H9 (cell line): ENCODE measurements at regions not wholly inside any gene's neighbourhood (a gene's known extent, or its start where the extent isn't known, plus 50 kb on each side); places are given as distances from the start of the nearest gene placed in this dataset.

Experiments
- DNase-seq: peaks from one replicate; pipeline ENCODE4 v3.0.0-alpha.2; 2017
- H2AFZ ChIP-seq: one replicate; pipeline ENCODE4 v1.6.1; 2013; ENCODE audit warnings: mild to moderate bottlenecking, low read length, control low read depth, moderate library complexity
- H2AK5ac ChIP-seq: 2 replicates; pipeline ENCODE4 v1.6.1; 2013; ENCODE audit warnings: low read length, control low read depth, mixed read lengths; ENCODE audit not compliant: insufficient read length
- H2BK120ac ChIP-seq: one replicate; pipeline ENCODE4 v1.6.1; 2013; ENCODE audit warnings: low read depth, mild to moderate bottlenecking, low read length, control low read depth, inconsistent platforms; ENCODE audit not compliant: poor library complexity, severe bottlenecking
- H2BK12ac ChIP-seq: 2 replicates; pipeline ENCODE4 v1.6.1; 2013; ENCODE audit warnings: low read length, control low read depth, mixed read lengths, low read depth; ENCODE audit not compliant: insufficient read length
- H2BK15ac ChIP-seq: 2 replicates; pipeline ENCODE4 v1.6.1; 2013; ENCODE audit warnings: low read depth, low read length, control low read depth
- H2BK20ac ChIP-seq: one replicate; pipeline ENCODE4 v1.6.1; 2013; ENCODE audit warnings: low read depth, mild to moderate bottlenecking, low read length, control low read depth, inconsistent platforms; ENCODE audit not compliant: poor library complexity, severe bottlenecking
- H2BK5ac ChIP-seq: 2 replicates; pipeline ENCODE4 v1.6.1; 2013; ENCODE audit warnings: low read length, control low read depth, mixed read lengths; ENCODE audit not compliant: insufficient read length
- H3K14ac ChIP-seq: 2 replicates; pipeline ENCODE4 v1.6.1; 2013; ENCODE audit warnings: low read length, control low read depth; ENCODE audit not compliant: insufficient read depth
- H3K18ac ChIP-seq: 2 replicates; pipeline ENCODE4 v1.6.1; 2013; ENCODE audit warnings: low read depth, mild to moderate bottlenecking, mixed read lengths, low read length, control low read depth; ENCODE audit not compliant: insufficient read length
- H3K23ac ChIP-seq: 2 replicates; pipeline ENCODE4 v1.6.1; 2013; ENCODE audit warnings: low read length, control low read depth, mixed read lengths, low read depth; ENCODE audit not compliant: insufficient read length
- H3K23me2 ChIP-seq: 2 replicates; pipeline ENCODE4 v1.6.1; 2013; ENCODE audit warnings: low read depth, mild to moderate bottlenecking, mixed read lengths, low read length, control low read depth; ENCODE audit not compliant: insufficient read length, poor library complexity, severe bottlenecking
- H3K27ac ChIP-seq: 2 replicates; pipeline ENCODE4 v1.5.1; 2013; ENCODE audit warnings: low read length, control low read depth, mixed read lengths, low read depth; ENCODE audit not compliant: insufficient read length
- H3K27me3 ChIP-seq: 2 replicates; pipeline ENCODE4 v1.6.1; 2013; ENCODE audit warnings: low read length, control low read depth, inconsistent platforms; ENCODE audit not compliant: insufficient read depth
- H3K4ac ChIP-seq: 2 replicates; pipeline ENCODE4 v1.6.1; 2013; ENCODE audit warnings: low read depth, mild to moderate bottlenecking, control low read depth, inconsistent platforms, low read length, moderate library complexity
- H3K4me1 ChIP-seq: 2 replicates; pipeline ENCODE4 v1.6.1; 2013; ENCODE audit warnings: low read length, control low read depth, inconsistent platforms; ENCODE audit not compliant: insufficient read depth
- H3K4me2 ChIP-seq: 2 replicates; pipeline ENCODE4 v1.6.1; 2013; ENCODE audit warnings: low read length, control low read depth, mixed read lengths; ENCODE audit not compliant: insufficient read length, insufficient read depth
- H3K56ac ChIP-seq: 2 replicates; pipeline ENCODE4 v1.6.1; 2013; ENCODE audit warnings: low read depth, mild to moderate bottlenecking, mixed read lengths, low read length, control low read depth; ENCODE audit not compliant: insufficient read length
- H3K79me1 ChIP-seq: 2 replicates; pipeline ENCODE4 v1.6.1; 2013; ENCODE audit warnings: low read depth, mild to moderate bottlenecking, moderate library complexity, low read length, control low read depth, inconsistent platforms; ENCODE audit not compliant: insufficient read depth, poor library complexity, severe bottlenecking
- H3K79me2 ChIP-seq: 2 replicates; pipeline ENCODE4 v1.6.1; 2013; ENCODE audit warnings: low read length, control low read depth, inconsistent platforms; ENCODE audit not compliant: insufficient read depth
- H3K9ac ChIP-seq: 2 replicates; pipeline ENCODE4 v1.6.1; 2013; ENCODE audit warnings: low read length, control low read depth, mixed read lengths; ENCODE audit not compliant: insufficient read length; ENCODE audit errors: extremely low read depth
- H3K9me3 ChIP-seq: one replicate; pipeline ENCODE4 v1.6.1; 2013; ENCODE audit warnings: low read depth, low read length, inconsistent platforms; ENCODE audit not compliant: control insufficient read depth
- H3T11ph ChIP-seq: one replicate; pipeline ENCODE4 v1.6.1; 2013; ENCODE audit warnings: mild to moderate bottlenecking, low read length, control low read depth, inconsistent platforms
- H4K20me1 ChIP-seq: one replicate; pipeline ENCODE4 v1.6.1; 2013; ENCODE audit not compliant: control insufficient read depth, insufficient read length, insufficient read depth
- H4K5ac ChIP-seq: 2 replicates; pipeline ENCODE4 v1.6.1; 2013; ENCODE audit warnings: low read depth, mild to moderate bottlenecking, mixed read lengths, low read length, control low read depth; ENCODE audit not compliant: insufficient read length
- H4K8ac ChIP-seq: replicated peaks from 2 replicates; pipeline ENCODE4 v1.6.1; 2013; ENCODE audit warnings: low read length, control low read depth, mixed read lengths, low read depth; ENCODE audit not compliant: insufficient read length
- H4K91ac ChIP-seq: 2 replicates; pipeline ENCODE4 v1.6.1; 2013; ENCODE audit warnings: low read depth, mild to moderate bottlenecking, moderate library complexity, mixed read lengths, low read length, control low read depth; ENCODE audit not compliant: insufficient read length
- H3K27ac Mint-ChIP-seq, 3 experiments: 2 replicates in 2 of 3; 3 replicates in 1 of 3; pipeline ENCODE4 v1.8.0; 2020 to 2021; ENCODE audit warnings: mixed read lengths in 3 of 3, mild to moderate bottlenecking in 1 of 3, moderate library complexity in 1 of 3
- H3K27me3 Mint-ChIP-seq: 2 replicates; pipeline ENCODE4 v1.8.0; 2021; ENCODE audit warnings: low read depth, mild to moderate bottlenecking, moderate library complexity, mixed read lengths
- H3K36me3 Mint-ChIP-seq, 3 experiments: 2 replicates in 2 of 3; 3 replicates in 1 of 3; pipeline ENCODE4 v1.8.0; 2020 to 2021; ENCODE audit warnings: low read depth in 3 of 3, mixed read lengths in 3 of 3; ENCODE audit not compliant: insufficient read depth in 1 of 3
- H3K4me1 Mint-ChIP-seq, 2 experiments: 2 replicates each; pipeline ENCODE4 v1.8.0; 2020; ENCODE audit warnings: mixed read lengths in 2 of 2
- H3K4me3 Mint-ChIP-seq, 2 experiments: 2 replicates in 1 of 2; 3 replicates in 1 of 2; pipeline ENCODE4 v1.8.0; 2020 to 2021; ENCODE audit warnings: mild to moderate bottlenecking in 2 of 2, mixed read lengths in 2 of 2, moderate library complexity in 1 of 2
- H3K9me3 Mint-ChIP-seq, 2 experiments: 2 replicates in 1 of 2; 3 replicates in 1 of 2; pipeline ENCODE4 v1.8.0; 2020; ENCODE audit warnings: mild to moderate bottlenecking in 2 of 2, mixed read lengths in 2 of 2, moderate library complexity in 1 of 2
- CTCF ChIP-seq: fragments of 200-600 bp; sonication (generic); conservative IDR thresholded peaks from 3 replicates; pipeline ENCODE4 v1.8.0; 2021; ENCODE audit warnings: antibody characterized with exemption, mild to moderate bottlenecking
- WGBS: extraction: QIAGEN DNeasy Blood & Tissue Kit; methylation state at CpG from one replicate; pipeline ENCODE4 v1.1.7; 2013; ENCODE audit warnings: missing lambda C conversion rate, low lambda C conversion rate, mixed read lengths; ENCODE audit not compliant: insufficient read length; ENCODE audit errors: extremely low coverage; 5-methylcytosine and 5-hydroxymethylcytosine counted together

- H3K36me3 Mint-ChIP-seq, result no peaks in the 10 kb centered on the region; a peak in 2 of 7 replicates
- no peak overlapping the region for H3K18ac ChIP-seq
- no peaks in the 10 kb centered on the region for H3K9me3 ChIP-seq
- DNase-seq, result no peak
- no peaks in the 10 kb centered on the region for H3K79me2 ChIP-seq
- H3K27ac Mint-ChIP-seq, result no peak overlapping the region
- no peak overlapping the region for H3K23ac ChIP-seq
- H3K14ac ChIP-seq, result no peak overlapping the region
- H3K27me3 Mint-ChIP-seq, result peaks cover 3% of the 10 kb centered on the region
- H3K23me2 ChIP-seq, result no peaks in the 10 kb centered on the region
- no peak overlapping the region for H4K8ac ChIP-seq
- peaks cover 4% of the 10 kb centered on the region in 2 experiments; a peak in 4 of 5 replicates for H3K9me3 Mint-ChIP-seq
- TF ChIP-seq CTCF, result no peak
- H3K9ac ChIP-seq, result no peak overlapping the region
- no peak overlapping the region for H3T11ph ChIP-seq
- no peak overlapping the region for H2BK5ac ChIP-seq
- H4K91ac ChIP-seq, result no peak overlapping the region
- peaks cover 0 to 5% of the 10 kb centered on the region in 2 experiments; a peak in 1 of 4 replicates for H3K4me1 Mint-ChIP-seq
- no peak overlapping the region for H3K4ac ChIP-seq
- H3K4me3 Mint-ChIP-seq, result no peak overlapping the region
- H4K5ac ChIP-seq, result no peak overlapping the region
- H3K27me3 ChIP-seq, result no peaks in the 10 kb centered on the region
- no peaks in the 10 kb centered on the region for H3K4me1 ChIP-seq
- H2AFZ ChIP-seq, result no peak overlapping the region
- H3K79me1 ChIP-seq, result no peaks in the 10 kb centered on the region
- no peak overlapping the region for H3K56ac ChIP-seq
- no peak overlapping the region for H2AK5ac ChIP-seq
- H3K4me2 ChIP-seq, result no peak overlapping the region
- H2BK12ac ChIP-seq, result no peak overlapping the region
- H4K20me1 ChIP-seq, result no peaks in the 10 kb centered on the region
- H3K27ac ChIP-seq, result no peak overlapping the region
- H2BK20ac ChIP-seq, result no peak overlapping the region
- WGBS, result no CpG with 5 or more reads among the region's 5 CpGs
- no peak overlapping the region for H2BK120ac ChIP-seq
- no peak overlapping the region for H2BK15ac ChIP-seq
These were observed 75.9 kb downstream of the NMUR2 start for GRCh38 chr5:152329207-152329606.
